GM21619 (cell line): ENCODE measurements at regions not wholly inside any gene's neighbourhood (a gene's known extent, or its start where the extent isn't known, plus 50 kb on each side); places are given as distances from the start of the nearest gene placed in this dataset.
"Not testable (repeated sequence)": the region's sequence is repeated elsewhere in the genome, so short reads cannot be mapped to it uniquely, and the experiment has no call there.

ENCODE experiments used
- ATAC-seq: cut with Tn5 transposase; IDR thresholded peaks from one replicate; pipeline ENCODE4 v1.9.1; 2021; ENCODE audit not compliant: unreplicated experiment

DNA sequence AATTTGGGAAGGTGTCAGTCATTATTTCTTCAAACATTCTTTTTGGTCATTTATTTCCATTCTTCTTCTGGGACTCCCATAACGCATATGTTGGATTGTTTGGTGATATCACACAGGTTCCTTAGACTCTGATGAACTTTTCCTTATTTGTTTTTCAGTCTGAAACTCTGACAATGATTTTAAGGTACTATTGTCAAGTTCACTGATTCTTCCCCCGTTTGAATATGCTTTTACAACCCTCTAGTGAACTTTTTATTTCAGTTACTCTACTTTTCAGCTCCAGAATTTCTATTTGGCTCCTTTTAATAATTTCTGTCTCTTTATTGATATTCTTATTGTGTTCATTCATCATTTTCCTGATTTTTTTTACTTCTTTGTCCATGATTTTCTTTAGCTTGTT, 92.5 kb upstream of the RORB start:
- ATAC-seq: no peak

DNA sequence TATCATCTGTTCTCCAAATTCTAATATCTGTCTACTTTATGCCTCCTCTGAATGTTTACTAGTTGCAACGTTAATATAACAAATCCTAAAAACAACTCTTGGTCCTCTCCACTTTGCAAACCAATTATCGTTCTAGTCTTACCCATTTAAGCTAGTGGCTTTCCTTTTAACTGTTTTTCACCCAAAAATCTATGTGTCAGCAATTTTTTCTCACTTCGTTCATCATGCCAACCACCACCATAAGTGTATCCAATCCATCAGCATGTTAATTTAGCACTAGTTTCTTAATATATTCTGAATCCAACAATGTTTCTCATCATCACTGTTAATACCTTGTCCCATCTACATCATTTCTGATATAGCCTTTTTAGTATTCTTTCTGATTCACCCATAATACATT, 90.0 kb upstream of the RORB start:
- no peak for ATAC-seq

DNA sequence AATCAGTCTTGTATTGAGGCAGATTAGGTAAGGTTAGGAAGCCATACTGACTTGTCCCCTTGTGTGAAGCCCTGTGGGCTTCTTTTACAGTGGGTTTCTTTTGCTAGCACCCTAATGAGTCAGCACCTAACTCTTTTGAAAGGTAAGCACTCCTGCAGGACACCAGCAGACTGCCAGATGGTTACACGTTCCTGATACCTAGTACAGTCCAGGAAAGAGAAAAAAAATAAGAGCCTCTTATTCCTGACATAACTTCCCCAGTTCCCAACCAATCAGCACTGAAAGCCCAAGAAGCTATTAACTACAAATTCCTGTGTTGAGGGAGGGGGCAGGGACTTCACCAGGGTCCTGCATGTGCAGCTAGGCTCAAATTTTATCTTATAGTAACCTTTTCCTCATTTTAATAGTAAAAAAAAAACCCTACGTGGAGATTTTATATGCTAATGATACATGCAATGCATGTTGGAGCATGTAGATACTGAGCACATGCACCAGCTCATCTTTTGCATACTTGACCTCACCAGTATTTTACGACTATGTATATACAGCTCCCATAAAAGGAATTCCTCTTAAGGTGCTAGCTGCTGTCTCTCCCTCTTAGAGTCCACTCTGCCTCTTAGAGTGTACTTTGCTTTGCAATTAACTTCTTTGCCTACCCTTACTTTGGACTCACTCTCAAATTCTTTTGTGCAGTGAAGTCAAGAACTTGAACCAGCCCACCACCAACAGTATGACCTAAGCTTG, 84.7 kb upstream of the RORB start:
- no peak for ATAC-seq

DNA sequence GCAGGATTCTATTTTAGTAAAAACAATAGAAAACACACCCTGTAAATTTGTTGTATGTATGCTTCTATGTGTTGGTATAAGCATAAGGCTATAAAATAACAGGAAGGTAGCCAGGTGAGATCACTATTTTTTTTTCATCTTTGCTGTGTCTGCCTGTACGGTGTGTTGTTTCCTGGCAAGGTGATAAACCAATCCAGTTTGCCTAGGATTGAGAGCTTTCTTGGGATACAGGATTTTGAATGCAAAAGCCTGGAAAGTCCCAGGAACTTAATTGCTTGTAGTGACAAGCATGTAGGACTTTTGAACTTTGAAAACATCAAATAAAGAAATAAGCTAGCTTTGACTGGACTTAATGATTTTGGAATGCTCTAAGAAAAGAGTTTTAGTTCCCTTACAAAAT, 83.3 kb upstream of the RORB start:
- no peak for ATAC-seq

DNA sequence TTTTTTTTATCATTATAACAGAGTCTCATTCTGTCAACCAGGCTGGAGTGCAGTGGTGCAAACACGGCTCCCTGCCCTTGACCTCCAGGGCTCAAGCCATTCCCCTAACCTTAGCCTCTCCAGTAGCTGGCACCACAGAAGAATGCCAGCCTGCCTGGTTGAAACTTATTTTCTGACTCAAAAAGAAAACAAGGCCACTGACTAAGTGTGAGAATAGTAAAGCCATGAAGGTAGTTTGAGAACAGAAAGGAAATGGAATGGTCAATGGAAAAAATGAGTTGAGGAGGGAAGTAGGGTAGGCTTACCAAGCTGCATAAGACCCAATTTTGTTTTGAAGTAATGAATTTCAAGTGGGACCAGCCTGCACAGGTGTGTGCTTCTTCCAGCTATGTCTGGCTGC, 82.8 kb upstream of the RORB start:
- no peak for ATAC-seq

DNA sequence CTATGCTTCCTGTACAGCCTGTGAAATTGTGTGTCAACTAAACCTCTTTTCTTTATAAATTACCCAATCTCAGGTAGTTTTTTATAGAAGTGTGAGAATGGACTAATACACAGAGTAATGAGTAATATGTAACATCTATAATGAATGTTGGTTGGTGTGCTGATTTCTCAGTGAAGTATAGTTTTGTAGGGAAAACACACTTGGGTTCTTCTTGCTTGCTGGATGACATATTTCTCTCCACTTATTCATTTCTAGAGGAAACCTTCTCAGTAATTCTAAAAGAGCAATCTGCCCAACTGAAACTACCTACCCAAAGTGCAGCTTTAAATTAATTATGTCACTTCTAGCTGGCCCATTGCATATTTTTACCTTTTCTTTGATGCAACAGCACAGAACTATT, 81.1 kb upstream of the RORB start:
- no peak for ATAC-seq

DNA sequence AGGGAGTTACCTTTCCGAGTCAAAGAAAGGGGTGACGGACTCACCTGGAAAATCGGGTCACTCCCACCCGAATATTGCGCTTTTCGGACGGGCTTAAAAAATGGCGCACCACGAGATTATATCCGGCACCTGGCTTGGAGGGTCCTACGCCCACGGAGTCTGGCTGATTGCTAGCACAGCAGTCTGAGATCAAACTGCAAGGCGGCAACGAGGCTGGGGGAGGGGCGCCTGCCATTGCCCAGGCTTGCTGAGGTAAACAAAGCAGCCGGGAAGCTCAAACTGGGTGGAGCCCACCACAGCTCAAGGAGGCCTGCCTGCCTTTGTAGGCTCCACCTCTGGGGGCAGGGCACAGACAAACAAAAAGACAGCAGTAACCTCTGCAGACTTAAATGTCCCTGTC, 72.6 kb upstream of the RORB start:
- ATAC-seq: not testable (repeated sequence)

DNA sequence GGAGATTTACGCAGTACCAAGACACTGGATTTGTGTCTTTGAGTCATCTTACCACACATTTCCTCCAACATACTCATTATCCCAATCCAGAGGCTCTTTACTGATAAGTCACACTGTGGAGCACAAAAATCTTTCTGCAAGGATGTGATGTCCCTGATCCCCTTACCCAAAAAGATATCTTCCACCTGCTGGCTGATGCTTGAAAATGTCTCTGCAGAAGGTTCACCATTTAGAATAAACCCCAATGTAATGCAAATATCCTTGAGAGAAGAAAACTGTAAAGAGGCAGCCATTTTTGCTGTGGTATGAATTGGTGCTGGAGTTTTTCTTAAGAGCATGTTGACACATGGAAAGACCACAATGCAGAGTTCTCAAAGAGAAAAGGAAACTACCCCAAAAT, 65.7 kb upstream of the RORB start:
- ATAC-seq: no peak

DNA sequence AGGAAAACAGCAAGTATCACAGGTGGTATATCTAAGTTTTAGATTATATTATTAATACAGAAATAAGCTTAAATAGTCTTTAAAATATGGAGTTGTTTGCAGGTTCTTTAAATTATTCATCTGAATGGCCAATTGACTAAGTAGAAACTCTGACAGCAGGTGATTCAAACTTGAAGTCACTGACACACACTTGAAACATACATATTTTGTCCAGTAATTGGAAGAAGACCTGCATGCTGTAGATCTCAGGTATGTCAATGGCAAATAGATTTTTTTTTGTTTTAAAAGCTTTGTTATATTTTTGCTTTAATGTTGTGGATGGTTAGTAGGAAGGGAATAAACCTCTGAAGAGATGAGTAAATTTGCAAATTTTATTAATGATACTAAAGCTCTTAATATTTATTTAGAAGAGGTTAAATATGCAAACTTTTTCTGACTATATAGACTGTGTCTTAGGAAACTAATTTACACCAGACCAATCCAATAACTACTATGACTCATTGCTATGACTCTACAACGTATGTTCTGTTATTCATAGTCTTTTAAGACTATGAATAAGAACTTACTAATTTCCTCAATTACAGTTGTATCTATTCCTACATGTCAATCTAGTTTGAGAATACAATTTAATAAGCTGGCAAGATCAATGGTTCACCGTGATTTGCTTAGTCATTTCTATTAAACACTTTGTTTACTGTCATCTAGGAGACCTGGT, 53.9 kb upstream of the RORB start:
- no peak for ATAC-seq

DNA sequence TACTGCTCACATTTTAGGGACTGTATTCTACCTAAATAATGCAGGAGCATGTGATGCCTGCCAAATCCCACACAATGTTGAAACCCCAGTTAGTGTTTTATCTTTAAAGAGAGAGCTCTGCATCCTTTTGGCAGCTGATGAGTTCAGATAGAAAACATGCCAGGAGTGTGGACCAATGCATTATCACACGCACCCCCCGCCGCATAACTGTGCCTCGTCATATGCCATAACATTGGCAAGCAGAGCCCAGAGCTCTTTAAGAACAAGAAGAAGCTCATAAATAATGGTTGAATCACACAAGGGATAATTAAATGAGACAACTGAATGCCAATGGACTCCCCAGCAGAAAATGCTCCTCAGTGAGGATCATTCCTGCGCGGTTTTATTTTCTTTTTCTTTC, 52.8 kb upstream of the RORB start:
- ATAC-seq: no peak
